Breast epithelium (tissue), 3 donors: ENCODE measurements at regions not wholly inside any gene's neighbourhood (a gene's known extent, or its start where the extent isn't known, plus 50 kb on each side); places are given as distances from the start of the nearest gene placed in this dataset.

Source experiments
- CTCF ChIP-seq, 3 donors: fragments of 450-650 bp; IDR thresholded peaks; one replicate each; pipeline ENCODE4 v1.5.1; 2016 to 2017; ENCODE audit warnings: antibody characterized with exemption in 3 of 3, mild to moderate bottlenecking in 3 of 3, moderate library complexity in 3 of 3
- POLR2A ChIP-seq: fragments of 450-650 bp; IDR thresholded peaks from one replicate; pipeline ENCODE4 v1.6.1; 2016; ENCODE audit warnings: antibody characterized with exemption, mild to moderate bottlenecking, moderate library complexity
- POLR2AphosphoS5 ChIP-seq, 3 donors: sonication (generic); formaldehyde crosslinking; IDR thresholded peaks; one replicate each; pipeline ENCODE4 v1.6.1; 2017; ENCODE audit warnings: antibody characterized with exemption in 3 of 3

GRCh38 chr16:10269632-10270031 lies 87.4 kb upstream of the GRIN2A start:
- TF ChIP-seq CTCF (IDR thresholded peaks at IDR 0.05) (no peak), POLR2AphosphoS5 (IDR thresholded peaks at IDR 0.05) (no peak), POLR2A (no peak)
